ENCODE measurements at regions not wholly inside any gene's neighbourhood (a gene's known extent, or its start where the extent isn't known, plus 50 kb on each side); places are given as distances from the start of the nearest gene placed in this dataset.

GRCh38 chr2:64807417-64807816 is 153.7 kb upstream of the SERTAD2 start:
- Histone ChIP-seq H3K4me1 (ENCODE audit: control insufficient read depth in 4 of 4, insufficient read depth in 4 of 4, low read length in 3 of 4) (no peaks in the 10 kb centered on the region), H3K27me3 (ENCODE audit: control insufficient read depth in 4 of 4, insufficient read depth in 4 of 4, low read length in 3 of 4) (no peaks in the 10 kb centered on the region), H3K9ac (ENCODE audit: low read depth in 1 of 2, low read length in 2 of 2) (no peak overlapping the region), H3K9me3 (ENCODE audit: control insufficient read depth in 4 of 4, low read length in 3 of 4) (no peaks in the 10 kb centered on the region), H3K36me3 (ENCODE audit: control insufficient read depth in 4 of 4, insufficient read depth in 3 of 4, low read depth in 1 of 4, low read length in 3 of 4) (no peaks in the 10 kb centered on the region), H3K27ac (ENCODE audit: low read depth in 1 of 2, low read length in 2 of 2) (no peak overlapping the region), H3K4me3 (ENCODE audit: low read depth in 1 of 3, low read length in 3 of 3) (no peak overlapping the region)
- no peak for DNase-seq (ENCODE audit: low spot score)
- 90% methylated on average over 4 of the region's 4 CpGs for WGBS
- TF ChIP-seq RAD21 (IDR thresholded peaks at IDR 0.05), result no peak
- TF ChIP-seq FOXA2 (IDR thresholded peaks at IDR 0.05), result no peak
- no peak for TF ChIP-seq CTCF (IDR thresholded peaks at IDR 0.05; ENCODE audit: low read depth, low read length, missing input control)
- TF ChIP-seq, protein P1, sequence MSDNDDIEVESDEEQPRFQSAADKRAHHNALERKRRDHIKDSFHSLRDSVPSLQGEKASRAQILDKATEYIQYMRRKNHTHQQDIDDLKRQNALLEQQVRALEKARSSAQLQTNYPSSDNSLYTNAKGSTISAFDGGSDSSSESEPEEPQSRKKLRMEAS (IDR thresholded peaks at IDR 0.05), result no peak
- TF ChIP-seq FOXA1 (IDR thresholded peaks at IDR 0.05), result no peak

DNA sequence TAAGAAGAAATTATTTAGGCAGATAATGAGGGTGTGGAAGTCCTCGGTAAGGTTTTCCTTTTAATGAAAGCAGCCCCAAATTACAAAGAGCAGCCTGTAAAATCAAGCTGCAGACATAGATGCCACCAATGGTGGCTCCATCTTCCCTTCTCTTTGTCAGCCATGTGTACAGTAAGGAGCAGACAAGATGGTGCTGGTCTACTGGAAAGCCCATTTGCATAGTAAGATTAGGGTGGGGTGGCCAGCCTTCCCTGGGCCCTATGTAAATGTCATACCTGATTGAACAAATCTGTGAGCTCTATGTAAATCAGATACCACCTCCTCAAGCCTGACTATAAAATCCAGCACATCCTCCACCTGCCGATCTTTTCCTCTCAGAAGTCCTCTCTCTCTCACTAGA is 154.4 kb upstream of the SERTAD2 start:
- Histone ChIP-seq H3K27ac (ENCODE audit: low read depth in 1 of 2, low read length in 2 of 2) (no peak overlapping the region), H3K36me3 (ENCODE audit: control insufficient read depth in 4 of 4, insufficient read depth in 3 of 4, low read depth in 1 of 4, low read length in 3 of 4) (no peaks in the 10 kb centered on the region), H3K9me3 (ENCODE audit: control insufficient read depth in 4 of 4, low read length in 3 of 4) (no peaks in the 10 kb centered on the region), H3K4me1 (ENCODE audit: control insufficient read depth in 4 of 4, insufficient read depth in 4 of 4, low read length in 3 of 4) (no peaks in the 10 kb centered on the region), H3K4me3 (ENCODE audit: low read depth in 1 of 3, low read length in 3 of 3) (no peak overlapping the region), H3K27me3 (ENCODE audit: control insufficient read depth in 4 of 4, insufficient read depth in 4 of 4, low read length in 3 of 4) (no peaks in the 10 kb centered on the region), H3K9ac (ENCODE audit: low read depth in 1 of 2, low read length in 2 of 2) (no peak overlapping the region)
- WGBS, result 91% methylated on average over 2 of the region's 2 CpGs
- DNase-seq (ENCODE audit: low spot score), result no peak
- TF ChIP-seq, protein P2, sequence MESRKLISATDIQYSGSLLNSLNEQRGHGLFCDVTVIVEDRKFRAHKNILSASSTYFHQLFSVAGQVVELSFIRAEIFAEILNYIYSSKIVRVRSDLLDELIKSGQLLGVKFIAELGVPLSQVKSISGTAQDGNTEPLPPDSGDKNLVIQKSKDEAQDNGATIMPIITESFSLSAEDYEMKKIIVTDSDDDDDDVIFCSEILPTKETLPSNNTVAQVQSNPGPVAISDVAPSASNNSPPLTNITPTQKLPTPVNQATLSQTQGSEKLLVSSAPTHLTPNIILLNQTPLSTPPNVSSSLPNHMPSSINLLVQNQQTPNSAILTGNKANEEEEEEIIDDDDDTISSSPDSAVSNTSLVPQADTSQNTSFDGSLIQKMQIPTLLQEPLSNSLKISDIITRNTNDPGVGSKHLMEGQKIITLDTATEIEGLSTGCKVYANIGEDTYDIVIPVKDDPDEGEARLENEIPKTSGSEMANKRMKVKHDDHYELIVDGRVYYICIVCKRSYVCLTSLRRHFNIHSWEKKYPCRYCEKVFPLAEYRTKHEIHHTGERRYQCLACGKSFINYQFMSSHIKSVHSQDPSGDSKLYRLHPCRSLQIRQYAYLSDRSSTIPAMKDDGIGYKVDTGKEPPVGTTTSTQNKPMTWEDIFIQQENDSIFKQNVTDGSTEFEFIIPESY (IDR thresholded peaks at IDR 0.05), result no peak

DNA sequence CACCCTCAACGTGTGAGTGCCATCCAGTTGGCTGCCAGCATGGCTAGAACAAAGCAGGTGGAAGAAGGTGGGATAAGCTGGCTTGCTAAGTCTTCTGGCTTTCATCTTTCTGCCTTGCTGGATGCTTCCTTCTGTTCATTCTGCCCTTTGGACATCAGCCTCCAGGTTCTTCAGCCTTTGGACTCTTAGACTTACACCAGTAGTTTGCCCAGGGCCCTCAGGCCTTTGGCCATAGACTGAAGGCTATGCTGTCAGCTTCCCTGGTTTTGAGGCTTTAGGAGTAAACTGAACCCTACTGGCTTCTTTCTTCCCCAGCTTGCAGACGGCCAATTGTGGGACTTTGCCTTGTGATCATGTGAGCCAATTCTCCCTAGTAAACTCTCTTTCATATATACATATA is 155.0 kb upstream of the SERTAD2 start:
- Histone ChIP-seq H3K36me3 (ENCODE audit: control insufficient read depth in 4 of 4, insufficient read depth in 3 of 4, low read depth in 1 of 4, low read length in 3 of 4) (no peaks in the 10 kb centered on the region), H3K27ac (ENCODE audit: low read depth in 1 of 2, low read length in 2 of 2) (no peak overlapping the region), H3K4me3 (ENCODE audit: low read depth in 1 of 3, low read length in 3 of 3) (no peak overlapping the region), H3K27me3 (ENCODE audit: control insufficient read depth in 4 of 4, insufficient read depth in 4 of 4, low read length in 3 of 4) (no peaks in the 10 kb centered on the region), H3K9me3 (ENCODE audit: control insufficient read depth in 4 of 4, low read length in 3 of 4) (no peaks in the 10 kb centered on the region), H3K4me1 (ENCODE audit: control insufficient read depth in 4 of 4, insufficient read depth in 4 of 4, low read length in 3 of 4) (no peaks in the 10 kb centered on the region), H3K9ac (ENCODE audit: low read depth in 1 of 2, low read length in 2 of 2) (no peak overlapping the region)
- no peak for DNase-seq (ENCODE audit: low spot score)
- 74% methylated on average over 2 of the region's 2 CpGs for WGBS
- peak; percentile 56 to 67 for TF ChIP-seq HNF4A (conservative IDR thresholded peaks at IDR 0.05)
- TF ChIP-seq, protein P3, sequence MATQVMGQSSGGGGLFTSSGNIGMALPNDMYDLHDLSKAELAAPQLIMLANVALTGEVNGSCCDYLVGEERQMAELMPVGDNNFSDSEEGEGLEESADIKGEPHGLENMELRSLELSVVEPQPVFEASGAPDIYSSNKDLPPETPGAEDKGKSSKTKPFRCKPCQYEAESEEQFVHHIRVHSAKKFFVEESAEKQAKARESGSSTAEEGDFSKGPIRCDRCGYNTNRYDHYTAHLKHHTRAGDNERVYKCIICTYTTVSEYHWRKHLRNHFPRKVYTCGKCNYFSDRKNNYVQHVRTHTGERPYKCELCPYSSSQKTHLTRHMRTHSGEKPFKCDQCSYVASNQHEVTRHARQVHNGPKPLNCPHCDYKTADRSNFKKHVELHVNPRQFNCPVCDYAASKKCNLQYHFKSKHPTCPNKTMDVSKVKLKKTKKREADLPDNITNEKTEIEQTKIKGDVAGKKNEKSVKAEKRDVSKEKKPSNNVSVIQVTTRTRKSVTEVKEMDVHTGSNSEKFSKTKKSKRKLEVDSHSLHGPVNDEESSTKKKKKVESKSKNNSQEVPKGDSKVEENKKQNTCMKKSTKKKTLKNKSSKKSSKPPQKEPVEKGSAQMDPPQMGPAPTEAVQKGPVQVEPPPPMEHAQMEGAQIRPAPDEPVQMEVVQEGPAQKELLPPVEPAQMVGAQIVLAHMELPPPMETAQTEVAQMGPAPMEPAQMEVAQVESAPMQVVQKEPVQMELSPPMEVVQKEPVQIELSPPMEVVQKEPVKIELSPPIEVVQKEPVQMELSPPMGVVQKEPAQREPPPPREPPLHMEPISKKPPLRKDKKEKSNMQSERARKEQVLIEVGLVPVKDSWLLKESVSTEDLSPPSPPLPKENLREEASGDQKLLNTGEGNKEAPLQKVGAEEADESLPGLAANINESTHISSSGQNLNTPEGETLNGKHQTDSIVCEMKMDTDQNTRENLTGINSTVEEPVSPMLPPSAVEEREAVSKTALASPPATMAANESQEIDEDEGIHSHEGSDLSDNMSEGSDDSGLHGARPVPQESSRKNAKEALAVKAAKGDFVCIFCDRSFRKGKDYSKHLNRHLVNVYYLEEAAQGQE (IDR thresholded peaks at IDR 0.05), result no peak
- no peak for TF ChIP-seq RAD21 (IDR thresholded peaks at IDR 0.05)
- TF ChIP-seq CTCF (IDR thresholded peaks at IDR 0.05; ENCODE audit: low read depth, low read length, missing input control), result no peak
- TF ChIP-seq NR2F2 (IDR thresholded peaks at IDR 0.05), result no peak
- no peak for TF ChIP-seq RXRA (IDR thresholded peaks at IDR 0.05)
- TF ChIP-seq HNF4G (IDR thresholded peaks at IDR 0.05), result no peak
- TF ChIP-seq, protein P2 (IDR thresholded peaks at IDR 0.05), result no peak

Measured in liver (tissue), 8 donors.